Osteocyte (in vitro differentiated cells): ENCODE measurements at regions not wholly inside any gene's neighbourhood (a gene's known extent, or its start where the extent isn't known, plus 50 kb on each side); places are given as distances from the start of the nearest gene placed in this dataset.

Source experiments
- DNase-seq: peaks from one replicate; pipeline ENCODE4 v3.0.0; 2021; ENCODE audit warnings: mixed read lengths; ENCODE audit not compliant: unreplicated experiment; ENCODE audit errors: extremely low spot score
- H3K27ac Mint-ChIP-seq: one replicate; pipeline ENCODE4 v1.8.0; 2021; ENCODE audit warnings: mild to moderate bottlenecking, mixed read lengths; ENCODE audit not compliant: unreplicated experiment
- H3K27me3 Mint-ChIP-seq: one replicate; pipeline ENCODE4 v1.8.0; 2021; ENCODE audit warnings: mixed read lengths; ENCODE audit not compliant: unreplicated experiment
- H3K36me3 Mint-ChIP-seq: one replicate; pipeline ENCODE4 v1.8.0; 2021; ENCODE audit warnings: mixed read lengths; ENCODE audit not compliant: unreplicated experiment
- H3K4me1 Mint-ChIP-seq: one replicate; pipeline ENCODE4 v1.8.0; 2021; ENCODE audit warnings: mixed read lengths; ENCODE audit not compliant: unreplicated experiment
- H3K4me3 Mint-ChIP-seq: one replicate; pipeline ENCODE4 v1.8.0; 2021; ENCODE audit warnings: mild to moderate bottlenecking, moderate library complexity, mixed read lengths; ENCODE audit not compliant: unreplicated experiment
- H3K9me3 Mint-ChIP-seq: one replicate; pipeline ENCODE4 v1.8.0; 2021; ENCODE audit warnings: mixed read lengths; ENCODE audit not compliant: unreplicated experiment
- CTCF ChIP-seq: fragments of 200-600 bp; sonication (generic); IDR thresholded peaks from 2 replicates; pipeline ENCODE4 v1.5.0; 2021; ENCODE audit warnings: antibody characterized with exemption, mild to moderate bottlenecking, moderate library complexity

GRCh38 chr13:32828711-32829110, 187.5 kb upstream of the KL start:
- Mint-ChIP-seq H3K9me3 (peaks cover 3% of the 10 kb centered on the region), H3K27ac (peak overlapping the region; percentile 54), H3K36me3 (no peaks in the 10 kb centered on the region), H3K4me3 (peak overlapping the region; percentile 1), H3K4me1 (peaks cover 43% of the 10 kb centered on the region), H3K27me3 (no peaks in the 10 kb centered on the region)
- no peak for DNase-seq
- TF ChIP-seq CTCF: no peak

GRCh38 chr13:32829269-32829668, 187.0 kb upstream of the KL start:
- Mint-ChIP-seq H3K36me3 (no peaks in the 10 kb centered on the region), H3K27ac (peak overlapping the region; percentile 54), H3K27me3 (no peaks in the 10 kb centered on the region), H3K4me1 (peaks cover 39% of the 10 kb centered on the region), H3K4me3 (peak overlapping the region; percentile 40), H3K9me3 (peaks cover 9% of the 10 kb centered on the region)
- no peak for TF ChIP-seq CTCF
- no peak for DNase-seq

- peak; percentile 20 for TF ChIP-seq CTCF
- no peaks in the 10 kb centered on the region for H3K36me3 Mint-ChIP-seq
- H3K4me3 Mint-ChIP-seq: peak overlapping the region; percentile 40
- no peaks in the 10 kb centered on the region for H3K27me3 Mint-ChIP-seq
- peak overlapping the region; percentile 54 for H3K27ac Mint-ChIP-seq
- H3K9me3 Mint-ChIP-seq: peaks cover 12% of the 10 kb centered on the region
- no peak for DNase-seq
- peaks cover 33% of the 10 kb centered on the region for H3K4me1 Mint-ChIP-seq
Measured at GRCh38 chr13:32829676-32830335, 186.4 kb upstream of the KL start.

GRCh38 chr13:32830336-32831031, 185.7 kb upstream of the KL start:
- no peak for TF ChIP-seq CTCF
- no peaks in the 10 kb centered on the region for H3K36me3 Mint-ChIP-seq
- H3K9me3 Mint-ChIP-seq: peaks cover 12% of the 10 kb centered on the region
- peak overlapping the region; percentile 54 for H3K27ac Mint-ChIP-seq
- H3K4me3 Mint-ChIP-seq: no peak overlapping the region
- no peaks in the 10 kb centered on the region for H3K27me3 Mint-ChIP-seq
- H3K4me1 Mint-ChIP-seq: peaks cover 29% of the 10 kb centered on the region
- no peak for DNase-seq

GRCh38 chr13:32837307-32837972, 178.8 kb upstream of the KL start:
- H3K4me1 Mint-ChIP-seq: peaks cover 24% of the 10 kb centered on the region
- no peak for TF ChIP-seq CTCF
- peaks cover 12% of the 10 kb centered on the region for H3K9me3 Mint-ChIP-seq
- H3K36me3 Mint-ChIP-seq: no peaks in the 10 kb centered on the region
- H3K27me3 Mint-ChIP-seq: no peaks in the 10 kb centered on the region
- peak overlapping the region; percentile 9 for H3K27ac Mint-ChIP-seq
- no peak overlapping the region for H3K4me3 Mint-ChIP-seq
- no peak for DNase-seq
